Loucy (cell line): ENCODE measurements at regions not wholly inside any gene's neighbourhood (a gene's known extent, or its start where the extent isn't known, plus 50 kb on each side); places are given as distances from the start of the nearest gene placed in this dataset.
"Not testable (repeated sequence)": the region's sequence is repeated elsewhere in the genome, so short reads cannot be mapped to it uniquely, and the experiment has no call there.

ENCODE experiments used
- H2AFZ ChIP-seq: fragments of 200-600 bp; sonication (generic); 2 replicates; pipeline ENCODE4 v1.6.0; 2016; ENCODE audit warnings: antibody characterized with exemption, mild to moderate bottlenecking, low read length, moderate library complexity
- H3F3A ChIP-seq: fragments of 200-600 bp; 2 replicates; pipeline ENCODE4 v1.6.0; 2016; ENCODE audit warnings: antibody characterized with exemption, low read depth, mild to moderate bottlenecking
- H3K27me3 ChIP-seq: fragments of 200-600 bp; sonication (generic); 2 replicates; pipeline ENCODE4 v1.6.1; 2014; ENCODE audit warnings: low read length, mild to moderate bottlenecking; ENCODE audit not compliant: insufficient read depth, poor library complexity, severe bottlenecking
- H3K36me3 ChIP-seq: fragments of 200-600 bp; sonication (generic); 2 replicates; pipeline ENCODE4 v1.6.1; 2016; ENCODE audit warnings: low read length; ENCODE audit not compliant: insufficient read depth
- H3K4me1 ChIP-seq: fragments of 200-600 bp; sonication (generic); 2 replicates; pipeline ENCODE4 v1.5.1; 2014; ENCODE audit warnings: low read length, mild to moderate bottlenecking; ENCODE audit not compliant: insufficient read depth, poor library complexity, severe bottlenecking
- H3K4me2 ChIP-seq: fragments of 200-600 bp; sonication (generic); 2 replicates; pipeline ENCODE4 v1.6.0; 2014; ENCODE audit warnings: antibody characterized with exemption, low read length, low read depth, mild to moderate bottlenecking; ENCODE audit not compliant: poor library complexity, severe bottlenecking
- H3K4me3 ChIP-seq: fragments of 200-600 bp; sonication (generic); 2 replicates; pipeline ENCODE4 v1.5.1; 2014; ENCODE audit warnings: low read length, mild to moderate bottlenecking, mixed read lengths; ENCODE audit not compliant: poor library complexity, severe bottlenecking
- H3K79me2 ChIP-seq: fragments of 200-600 bp; sonication (generic); 2 replicates; pipeline ENCODE4 v1.6.1; 2014; ENCODE audit warnings: low read length; ENCODE audit not compliant: insufficient read depth
- H3K9ac ChIP-seq: fragments of 200-600 bp; sonication (generic); 2 replicates; pipeline ENCODE4 v1.6.0; 2014; ENCODE audit warnings: mild to moderate bottlenecking, low read depth, low read length, moderate library complexity; ENCODE audit not compliant: poor library complexity, severe bottlenecking
- H3K9me2 ChIP-seq: fragments of 200-600 bp; sonication (generic); replicated peaks from 2 replicates; pipeline ENCODE4 v1.6.1; 2016; ENCODE audit warnings: low read depth, low read length, mixed read lengths
- H3K9me3 ChIP-seq: fragments of 200-600 bp; sonication (generic); 2 replicates; pipeline ENCODE4 v1.6.1; 2014; ENCODE audit warnings: mild to moderate bottlenecking, antibody characterized with exemption, low read length, low read depth; ENCODE audit not compliant: insufficient read depth
- H4K20me1 ChIP-seq: fragments of 200-600 bp; sonication (generic); 2 replicates; pipeline ENCODE4 v1.6.0; 2014; ENCODE audit warnings: antibody characterized with exemption, low read length, mild to moderate bottlenecking; ENCODE audit not compliant: insufficient read depth, poor library complexity, severe bottlenecking
- EZH2phosphoT487 ChIP-seq: fragments of 200-600 bp; IDR thresholded peaks from 2 replicates; pipeline ENCODE4 v1.6.1; 2018; ENCODE audit warnings: antibody characterized with exemption, mild to moderate bottlenecking, moderate library complexity, borderline replicate concordance
- TF ChIP-seq, protein P1 (sequence below): fragments of 200-600 bp; sonication (generic); conservative IDR thresholded peaks from 2 replicates; pipeline ENCODE4 v1.5.1; 2014; ENCODE audit warnings: mild to moderate bottlenecking, antibody characterized with exemption, low read length

DNA sequence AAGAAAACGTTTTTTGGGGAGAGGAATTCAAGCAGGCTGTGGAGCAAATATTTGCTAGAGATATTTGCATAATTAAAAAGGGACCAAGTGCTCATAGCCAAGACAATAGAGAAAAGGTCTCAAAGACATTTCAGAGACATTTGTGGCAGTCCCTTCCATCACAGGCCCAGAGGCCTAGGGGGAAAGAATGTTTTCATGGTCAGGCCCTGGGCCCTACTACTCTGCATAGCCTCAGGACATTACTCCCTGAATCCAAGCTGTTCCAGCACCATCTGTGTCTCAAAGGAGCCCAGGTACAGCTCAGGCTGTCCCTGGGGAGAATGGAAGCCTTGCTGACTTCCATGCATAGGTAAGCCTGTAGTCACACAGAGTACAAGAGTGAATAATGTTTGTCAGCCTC, 113.0 kb upstream of the KIF2A start:
- H3K27me3 ChIP-seq: no peaks in the 10 kb centered on the region
- no peak overlapping the region for H3K9ac ChIP-seq
- H3K4me3 ChIP-seq: no peak overlapping the region
- H3K79me2 ChIP-seq: no peaks in the 10 kb centered on the region
- H3K4me1 ChIP-seq: no peaks in the 10 kb centered on the region
- H3F3A ChIP-seq: no peaks in the 10 kb centered on the region
- H2AFZ ChIP-seq: no peak overlapping the region
- no peaks in the 10 kb centered on the region for H3K9me2 ChIP-seq
- no peaks in the 10 kb centered on the region for H4K20me1 ChIP-seq
- no peak for TF ChIP-seq EZH2phosphoT487
- TF ChIP-seq, protein P1, sequence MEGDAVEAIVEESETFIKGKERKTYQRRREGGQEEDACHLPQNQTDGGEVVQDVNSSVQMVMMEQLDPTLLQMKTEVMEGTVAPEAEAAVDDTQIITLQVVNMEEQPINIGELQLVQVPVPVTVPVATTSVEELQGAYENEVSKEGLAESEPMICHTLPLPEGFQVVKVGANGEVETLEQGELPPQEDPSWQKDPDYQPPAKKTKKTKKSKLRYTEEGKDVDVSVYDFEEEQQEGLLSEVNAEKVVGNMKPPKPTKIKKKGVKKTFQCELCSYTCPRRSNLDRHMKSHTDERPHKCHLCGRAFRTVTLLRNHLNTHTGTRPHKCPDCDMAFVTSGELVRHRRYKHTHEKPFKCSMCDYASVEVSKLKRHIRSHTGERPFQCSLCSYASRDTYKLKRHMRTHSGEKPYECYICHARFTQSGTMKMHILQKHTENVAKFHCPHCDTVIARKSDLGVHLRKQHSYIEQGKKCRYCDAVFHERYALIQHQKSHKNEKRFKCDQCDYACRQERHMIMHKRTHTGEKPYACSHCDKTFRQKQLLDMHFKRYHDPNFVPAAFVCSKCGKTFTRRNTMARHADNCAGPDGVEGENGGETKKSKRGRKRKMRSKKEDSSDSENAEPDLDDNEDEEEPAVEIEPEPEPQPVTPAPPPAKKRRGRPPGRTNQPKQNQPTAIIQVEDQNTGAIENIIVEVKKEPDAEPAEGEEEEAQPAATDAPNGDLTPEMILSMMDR: no peak
- H3K4me2 ChIP-seq: no peak overlapping the region
- peaks cover 12% of the 10 kb centered on the region; the same call in 1 of the 2 replicates for H3K9me3 ChIP-seq
- H3K36me3 ChIP-seq: no peaks in the 10 kb centered on the region

GRCh38 chr5:62196532-62196931, 109.5 kb upstream of the KIF2A start:
- not testable (repeated sequence) for H4K20me1 ChIP-seq, H3K36me3 ChIP-seq, H3K9ac ChIP-seq, H3K9me2 ChIP-seq, H3K4me1 ChIP-seq, H3K27me3 ChIP-seq, H3F3A ChIP-seq, H3K4me2 ChIP-seq, H3K4me3 ChIP-seq, H3K79me2 ChIP-seq, H2AFZ ChIP-seq
- H3K9me3 ChIP-seq: peaks cover 12% of the 10 kb centered on the region; the same call in 1 of the 2 replicates

DNA sequence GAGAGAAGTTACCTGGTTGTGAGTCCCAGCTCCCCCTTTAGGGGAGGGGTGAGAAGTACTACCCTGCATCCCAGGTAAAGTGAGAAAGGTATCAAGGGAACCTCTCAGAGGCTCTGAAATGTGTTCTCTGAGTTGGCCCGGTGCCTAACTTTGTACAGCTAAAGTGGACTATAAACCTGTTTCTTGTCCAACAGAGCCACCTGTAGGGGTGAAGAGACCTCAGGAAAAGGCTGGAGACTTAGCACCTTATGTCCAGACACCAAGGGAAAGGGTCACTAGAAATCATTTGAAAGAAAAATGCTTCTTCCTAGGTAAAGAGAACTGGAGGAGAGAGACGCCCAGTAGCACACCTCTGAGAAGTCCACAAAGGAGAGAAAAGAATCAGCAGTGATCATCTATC, 108.3 kb upstream of the KIF2A start:
- Histone ChIP-seq H3K4me1 (no peaks in the 10 kb centered on the region), H3K9me3 (peaks cover 11% of the 10 kb centered on the region; the same call in 1 of the 2 replicates), H4K20me1 (no peaks in the 10 kb centered on the region)

GRCh38 chr5:62198421-62198820, 107.6 kb upstream of the KIF2A start:
- Histone ChIP-seq H3K9me2 (no peaks in the 10 kb centered on the region), H3K4me2 (no peak overlapping the region), H3K4me1 (no peaks in the 10 kb centered on the region), H3K4me3 (no peak overlapping the region), H3K79me2 (no peaks in the 10 kb centered on the region), H4K20me1 (no peaks in the 10 kb centered on the region), H3K36me3 (no peaks in the 10 kb centered on the region), H3F3A (no peaks in the 10 kb centered on the region), H3K9me3 (peaks cover 4% of the 10 kb centered on the region; the same call in 1 of the 2 replicates), H3K9ac (no peak overlapping the region), H3K27me3 (no peaks in the 10 kb centered on the region), H2AFZ (no peak overlapping the region)
- TF ChIP-seq EZH2phosphoT487: no peak
- TF ChIP-seq, protein P1: no peak

More for the DNA sequence above, 108.3 kb upstream of the KIF2A start:
- TF ChIP-seq, protein P1: no peak
- TF ChIP-seq EZH2phosphoT487: no peak
- Histone ChIP-seq H3K9me2 (no peaks in the 10 kb centered on the region), H2AFZ (no peak overlapping the region), H3F3A (no peaks in the 10 kb centered on the region), H3K4me3 (no peak overlapping the region), H3K9ac (no peak overlapping the region), H3K4me2 (no peak overlapping the region), H3K27me3 (no peaks in the 10 kb centered on the region), H3K79me2 (no peaks in the 10 kb centered on the region), H3K36me3 (no peaks in the 10 kb centered on the region)
